OCI-LY7 (cell line): ENCODE measurements at regions not wholly inside any gene's neighbourhood (a gene's known extent, or its start where the extent isn't known, plus 50 kb on each side); places are given as distances from the start of the nearest gene placed in this dataset.

ENCODE experiments used
- CTCF ChIP-seq: fragments of 200-600 bp; sonication (generic); conservative IDR thresholded peaks from 2 replicates; pipeline ENCODE4 v1.5.1; 2014; ENCODE audit warnings: mild to moderate bottlenecking, antibody characterized with exemption, low read length, moderate library complexity, mixed read lengths
- EZH2phosphoT487 ChIP-seq: fragments of 200-600 bp; sonication (generic); IDR thresholded peaks from 2 replicates; pipeline ENCODE4 v1.6.1; 2018; ENCODE audit warnings: low read depth, borderline replicate concordance, mild to moderate bottlenecking, mixed run types, antibody characterized with exemption, low read length, moderate library complexity, mixed read lengths

GRCh38 chr10:36738738-36739431 lies 386.5 kb upstream of the ANKRD30A start:
- no peak for TF ChIP-seq CTCF
- no peak for TF ChIP-seq EZH2phosphoT487
